Skeletal muscle tissue (tissue), 3 donors: ENCODE measurements at regions not wholly inside any gene's neighbourhood (a gene's known extent, or its start where the extent isn't known, plus 50 kb on each side); places are given as distances from the start of the nearest gene placed in this dataset.
"Not testable (repeated sequence)": the region's sequence is repeated elsewhere in the genome, so short reads cannot be mapped to it uniquely, and the experiment has no call there.

Experiments used
- H3K27ac ChIP-seq: one replicate; pipeline ENCODE4 v1.7.0; 2013; ENCODE audit warnings: mild to moderate bottlenecking, low read depth, low read length, inconsistent platforms
- H3K27me3 ChIP-seq, 3 donors: one replicate each; pipeline ENCODE4 v1.7.0; 2013; ENCODE audit warnings: low read length in 3 of 3; ENCODE audit not compliant: control insufficient read depth in 3 of 3, insufficient read depth in 3 of 3
- H3K36me3 ChIP-seq, 3 donors: one replicate each; pipeline ENCODE4 v1.7.0; 2013; ENCODE audit warnings: low read length in 3 of 3; ENCODE audit not compliant: control insufficient read depth in 3 of 3, insufficient read depth in 3 of 3
- H3K4me1 ChIP-seq, 3 donors: one replicate each; pipeline ENCODE4 v1.7.0; 2013; ENCODE audit warnings: low read length in 3 of 3, mild to moderate bottlenecking in 3 of 3; ENCODE audit not compliant: control insufficient read depth in 3 of 3, insufficient read depth in 3 of 3
- H3K4me3 ChIP-seq, 3 donors: one replicate each; pipeline ENCODE4 v1.7.0; 2013; ENCODE audit warnings: low read length in 3 of 3
- H3K9ac ChIP-seq, 3 donors: one replicate each; pipeline ENCODE4 v1.7.0; 2013; ENCODE audit warnings: low read length in 3 of 3, mild to moderate bottlenecking in 3 of 3, moderate library complexity in 2 of 3, low read depth in 1 of 3
- H3K9me3 ChIP-seq, 3 donors: one replicate each; pipeline ENCODE4 v1.7.0; 2013; ENCODE audit warnings: low read length in 3 of 3; ENCODE audit not compliant: control insufficient read depth in 3 of 3
- donor health status: Osteomylitis.

GRCh38 chr2:90207454-90208058, 1516.1 kb downstream of the RPIA start:
- no peak overlapping the region for H3K9ac ChIP-seq
- no peaks in the 10 kb centered on the region for H3K9me3 ChIP-seq
- H3K4me1 ChIP-seq: no peaks in the 10 kb centered on the region
- no peak overlapping the region for H3K27ac ChIP-seq
- no peaks in the 10 kb centered on the region for H3K36me3 ChIP-seq
- no peak overlapping the region for H3K4me3 ChIP-seq
- H3K27me3 ChIP-seq: peaks cover 0 to 4% (median 0%) of the 10 kb centered on the region in 3 donors

- H3K27me3 ChIP-seq: peaks cover 0 to 4% (median 0%) of the 10 kb centered on the region in 3 donors
- no peak overlapping the region for H3K4me3 ChIP-seq
- no peaks in the 10 kb centered on the region for H3K36me3 ChIP-seq
- no peak overlapping the region for H3K9ac ChIP-seq
- H3K9me3 ChIP-seq: no peaks in the 10 kb centered on the region
- no peaks in the 10 kb centered on the region for H3K4me1 ChIP-seq
- no peak overlapping the region for H3K27ac ChIP-seq
Observed at GRCh38 chr2:90209009-90209408, 1517.5 kb downstream of the RPIA start.

GRCh38 chr2:90209806-90210205, 1518.3 kb downstream of the RPIA start:
- Histone ChIP-seq H3K9me3 (no peaks in the 10 kb centered on the region), H3K9ac (no peak overlapping the region), H3K4me1 (no peaks in the 10 kb centered on the region), H3K27me3 (peaks cover 0 to 4% (median 0%) of the 10 kb centered on the region in 3 donors), H3K36me3 (no peaks in the 10 kb centered on the region), H3K4me3 (no peak overlapping the region), H3K27ac (no peak overlapping the region)

- not testable (repeated sequence) for H3K9me3 ChIP-seq, H3K4me3 ChIP-seq, H3K27me3 ChIP-seq, H3K9ac ChIP-seq, H3K4me1 ChIP-seq, H3K36me3 ChIP-seq, H3K27ac ChIP-seq
Observed at GRCh38 chr2:90215880-90216279, 1524.4 kb downstream of the RPIA start.

GRCh38 chr2:90216801-90217200, 1525.3 kb downstream of the RPIA start:
- H3K36me3 ChIP-seq, H3K27ac ChIP-seq, H3K4me1 ChIP-seq, H3K9ac ChIP-seq, H3K4me3 ChIP-seq, H3K9me3 ChIP-seq, H3K27me3 ChIP-seq: not testable (repeated sequence)

GRCh38 chr2:90218534-90218933, 1527.1 kb downstream of the RPIA start:
- not testable (repeated sequence) for H3K9ac ChIP-seq, H3K27me3 ChIP-seq, H3K27ac ChIP-seq, H3K4me1 ChIP-seq, H3K9me3 ChIP-seq, H3K4me3 ChIP-seq, H3K36me3 ChIP-seq

- not testable (repeated sequence) for H3K9me3 ChIP-seq, H3K27ac ChIP-seq, H3K36me3 ChIP-seq, H3K4me3 ChIP-seq, H3K9ac ChIP-seq, H3K27me3 ChIP-seq, H3K4me1 ChIP-seq
Observed at GRCh38 chr2:90220623-90221299, 1529.3 kb downstream of the RPIA start.

GRCh38 chr2:90221300-90221651, 1529.8 kb downstream of the RPIA start:
- no peaks in the 10 kb centered on the region for H3K36me3 ChIP-seq
- no peak overlapping the region for H3K4me3 ChIP-seq
- no peaks in the 10 kb centered on the region for H3K27me3 ChIP-seq
- no peaks in the 10 kb centered on the region for H3K4me1 ChIP-seq
- no peak overlapping the region for H3K9ac ChIP-seq
- H3K9me3 ChIP-seq: no peaks in the 10 kb centered on the region
- no peak overlapping the region for H3K27ac ChIP-seq

- H3K9ac ChIP-seq, H3K27ac ChIP-seq, H3K4me3 ChIP-seq, H3K36me3 ChIP-seq, H3K4me1 ChIP-seq, H3K9me3 ChIP-seq, H3K27me3 ChIP-seq: not testable (repeated sequence)
Observed at GRCh38 chr2:90224767-90225166, 1533.3 kb downstream of the RPIA start.

- H3K4me3 ChIP-seq, H3K9ac ChIP-seq, H3K9me3 ChIP-seq, H3K36me3 ChIP-seq, H3K4me1 ChIP-seq, H3K27ac ChIP-seq, H3K27me3 ChIP-seq: not testable (repeated sequence)
Observed at GRCh38 chr2:90226465-90227072, 1535.1 kb downstream of the RPIA start.
